HG03175 (cell line): ENCODE measurements at regions not wholly inside any gene's neighbourhood (a gene's known extent, or its start where the extent isn't known, plus 50 kb on each side); places are given as distances from the start of the nearest gene placed in this dataset.
"Not testable (repeated sequence)": the region's sequence is repeated elsewhere in the genome, so short reads cannot be mapped to it uniquely, and the experiment has no call there.

Source experiments
- ATAC-seq: cut with Tn5 transposase; IDR thresholded peaks from one replicate; pipeline ENCODE4 v1.9.1; 2021; ENCODE audit warnings: mild to moderate bottlenecking, moderate library complexity; ENCODE audit not compliant: unreplicated experiment

DNA sequence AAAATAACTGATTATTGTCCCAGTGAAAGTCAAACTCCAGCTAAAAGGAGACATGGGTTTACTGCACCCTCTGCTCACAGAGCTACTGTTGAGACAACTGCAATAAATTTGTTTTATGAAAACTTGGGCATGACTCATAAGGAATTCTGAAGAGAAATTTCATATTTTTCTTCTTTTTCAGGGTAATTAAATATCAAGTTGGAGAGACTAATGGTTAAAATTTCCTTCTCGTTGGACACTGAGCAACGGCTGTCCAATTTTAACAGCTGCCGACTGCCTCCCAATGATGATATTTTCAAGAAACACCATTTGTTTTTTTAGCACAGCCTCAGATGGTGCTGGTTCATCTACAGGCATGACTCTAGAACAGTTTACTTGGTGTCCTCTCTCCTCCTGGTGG lies 259.2 kb upstream of the RGMB start:
- no peak for ATAC-seq

DNA sequence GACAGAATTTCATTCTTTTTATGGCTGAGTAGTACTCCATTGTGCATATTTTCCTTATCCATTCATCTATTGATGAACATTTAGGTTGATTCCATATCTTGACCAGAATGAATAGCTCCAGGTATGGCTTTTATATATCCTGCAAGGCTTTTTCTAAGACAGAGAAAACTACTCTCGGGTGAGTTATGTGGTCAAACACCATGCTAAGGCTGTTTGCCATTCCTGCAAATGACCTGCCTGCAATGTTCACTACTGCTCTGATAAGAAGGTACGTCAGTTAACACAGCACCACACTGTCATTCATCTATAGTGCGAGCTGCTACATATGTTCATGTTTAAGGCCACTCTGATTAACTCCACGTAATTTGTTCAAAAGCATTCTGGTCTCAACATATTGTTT lies 256.8 kb upstream of the RGMB start:
- no peak for ATAC-seq

GRCh38 chr5:98517560-98518366 lies 255.7 kb upstream of the RGMB start:
- no peak for ATAC-seq

GRCh38 chr5:98518754-98519153 lies 254.7 kb upstream of the RGMB start:
- ATAC-seq = no peak

DNA sequence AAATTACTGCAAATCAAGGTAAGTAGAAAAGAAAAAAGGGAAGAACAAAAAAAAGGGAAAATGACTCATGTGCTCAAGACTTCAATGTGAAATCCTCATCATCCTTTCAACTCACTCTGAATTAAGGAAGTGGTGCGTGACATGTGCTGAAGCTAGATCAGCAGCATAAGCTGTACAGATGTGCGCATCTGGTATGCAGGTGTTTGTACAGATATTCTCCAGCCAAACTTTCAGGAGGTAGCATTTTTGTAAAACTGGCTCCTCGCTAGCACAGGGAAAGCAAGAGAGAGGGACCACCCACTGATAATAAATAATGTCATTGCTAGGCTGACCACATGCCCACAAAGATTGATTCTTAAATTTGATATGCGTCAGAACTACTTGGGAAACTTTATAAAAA lies 253.9 kb upstream of the RGMB start:
- ATAC-seq = no peak

- no peak for ATAC-seq
These were observed 251.6 kb upstream of the RGMB start for GRCh38 chr5:98521821-98522220.

- no peak for ATAC-seq
These were observed 248.7 kb upstream of the RGMB start for GRCh38 chr5:98524773-98525172.

DNA sequence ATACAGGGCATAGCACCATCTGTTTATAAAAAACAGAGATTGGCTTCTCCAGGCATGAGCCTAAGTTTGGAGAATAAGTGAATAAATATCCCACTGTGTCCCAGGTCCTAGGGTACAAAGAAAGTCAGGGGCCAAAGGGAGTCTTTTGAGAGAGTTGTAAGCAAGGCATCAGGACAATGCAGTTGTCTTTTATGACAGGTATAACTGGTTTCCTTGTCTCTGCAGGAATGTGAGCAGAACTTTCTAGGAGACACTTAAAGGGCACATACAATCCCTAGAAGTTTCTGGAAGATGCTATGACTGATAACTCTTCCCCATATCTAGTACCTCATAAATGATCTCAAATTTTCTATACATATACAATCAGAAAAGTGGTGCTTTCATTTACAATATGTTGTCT lies 245.6 kb upstream of the RGMB start:
- no peak for ATAC-seq

- ATAC-seq = no peak
These were observed 244.1 kb upstream of the RGMB start for GRCh38 chr5:98529321-98529720.

- no peak for ATAC-seq
These were observed 243.2 kb upstream of the RGMB start for GRCh38 chr5:98530224-98530623.

GRCh38 chr5:98535901-98536300 lies 237.6 kb upstream of the RGMB start:
- ATAC-seq = no peak

DNA sequence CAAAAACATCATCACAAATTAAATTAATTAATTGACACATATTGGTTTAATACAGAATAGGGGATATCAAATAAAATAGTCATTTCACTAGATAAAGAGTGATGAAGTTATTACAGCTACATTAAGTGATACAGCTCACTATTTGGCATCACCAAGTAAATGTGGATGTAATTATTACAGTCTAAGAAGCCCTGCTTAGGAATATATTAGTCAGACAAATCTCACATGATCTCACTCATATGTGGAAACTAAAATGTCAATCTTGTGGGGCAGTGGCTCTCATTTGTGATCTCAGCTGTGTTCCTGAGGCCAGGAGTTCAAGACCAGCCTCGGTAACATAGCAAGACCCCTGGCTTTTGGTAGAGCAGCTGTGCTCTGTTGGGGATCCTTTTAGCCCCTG lies 233.4 kb upstream of the RGMB start:
- ATAC-seq = no peak

DNA sequence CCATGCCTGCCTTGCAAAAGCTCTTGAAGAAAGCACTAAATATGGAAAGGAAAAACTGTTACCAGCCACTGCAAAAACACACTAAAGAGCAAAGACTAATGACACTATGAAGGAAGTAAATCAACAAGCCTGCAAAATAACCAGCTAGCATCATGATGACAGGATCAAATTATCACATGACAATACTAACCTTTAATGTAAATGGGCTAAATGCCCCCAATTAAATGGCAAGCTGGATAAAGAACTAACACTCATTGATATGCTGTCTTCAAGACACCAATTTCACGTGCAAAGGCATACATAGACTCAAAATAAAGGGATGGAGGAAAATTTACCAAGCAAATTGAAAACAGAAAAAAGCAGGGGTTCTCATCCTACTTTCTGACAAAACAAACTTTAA lies 231.8 kb upstream of the RGMB start:
- ATAC-seq = no peak

GRCh38 chr5:98543490-98543889 lies 230.0 kb upstream of the RGMB start:
- ATAC-seq = no peak

- ATAC-seq = not testable (repeated sequence)
These were observed 226.5 kb upstream of the RGMB start for GRCh38 chr5:98546924-98547323.

- no peak for ATAC-seq
These were observed 216.8 kb upstream of the RGMB start for GRCh38 chr5:98556712-98557111.

GRCh38 chr5:98557916-98558315 lies 215.5 kb upstream of the RGMB start:
- ATAC-seq = no peak

- ATAC-seq = no peak
These were observed 209.4 kb upstream of the RGMB start for GRCh38 chr5:98563885-98564653.

GRCh38 chr5:98564836-98565235 lies 208.6 kb upstream of the RGMB start:
- no peak for ATAC-seq

GRCh38 chr5:98568336-98568735 lies 205.1 kb upstream of the RGMB start:
- no peak for ATAC-seq

DNA sequence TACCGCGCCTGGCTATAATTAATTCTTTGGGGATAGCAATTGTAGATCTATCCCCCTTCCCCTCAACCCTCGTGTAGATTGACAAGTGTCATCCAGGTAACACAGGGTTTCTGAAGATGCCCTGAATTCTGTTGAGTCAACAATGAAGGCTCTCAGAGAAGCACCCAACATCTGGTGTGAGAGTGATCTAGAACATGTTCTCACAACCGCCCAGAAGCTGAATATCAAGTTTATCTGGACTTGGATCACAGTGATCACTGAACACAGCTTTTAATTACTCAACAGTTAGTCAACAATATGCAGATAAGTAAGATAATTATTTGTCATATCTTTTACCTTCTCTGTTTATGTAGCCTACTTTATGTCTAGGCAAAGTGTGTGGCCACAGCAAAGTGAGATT lies 204.2 kb upstream of the RGMB start:
- ATAC-seq = no peak

DNA sequence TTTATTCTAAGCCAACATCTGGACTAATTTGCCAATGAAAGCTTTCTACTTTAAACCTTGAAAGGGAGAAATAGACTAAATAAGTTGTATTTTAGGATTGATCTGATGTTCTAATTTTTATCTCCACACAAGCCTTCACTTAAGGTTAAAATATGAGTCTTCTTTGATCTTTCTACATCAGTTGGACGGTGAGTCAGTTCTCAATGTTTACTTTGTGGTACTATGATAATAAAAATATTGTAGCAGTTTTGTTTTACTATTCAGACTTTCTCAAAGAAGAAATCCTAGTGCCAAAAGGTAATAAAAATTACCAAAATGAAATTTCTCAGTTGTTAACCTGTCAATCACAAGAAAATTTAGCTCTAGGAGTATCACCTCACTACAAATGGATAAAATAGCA lies 203.5 kb upstream of the RGMB start:
- no peak for ATAC-seq
